GM18508 (cell line): ENCODE measurements at regions not wholly inside any gene's neighbourhood (a gene's known extent, or its start where the extent isn't known, plus 50 kb on each side); places are given as distances from the start of the nearest gene placed in this dataset.

Source experiments
- ATAC-seq: cut with Tn5 transposase; IDR thresholded peaks from one replicate; pipeline ENCODE4 v1.9.1; 2021; ENCODE audit warnings: moderate number of reproducible peaks; ENCODE audit not compliant: insufficient read depth, unreplicated experiment

DNA sequence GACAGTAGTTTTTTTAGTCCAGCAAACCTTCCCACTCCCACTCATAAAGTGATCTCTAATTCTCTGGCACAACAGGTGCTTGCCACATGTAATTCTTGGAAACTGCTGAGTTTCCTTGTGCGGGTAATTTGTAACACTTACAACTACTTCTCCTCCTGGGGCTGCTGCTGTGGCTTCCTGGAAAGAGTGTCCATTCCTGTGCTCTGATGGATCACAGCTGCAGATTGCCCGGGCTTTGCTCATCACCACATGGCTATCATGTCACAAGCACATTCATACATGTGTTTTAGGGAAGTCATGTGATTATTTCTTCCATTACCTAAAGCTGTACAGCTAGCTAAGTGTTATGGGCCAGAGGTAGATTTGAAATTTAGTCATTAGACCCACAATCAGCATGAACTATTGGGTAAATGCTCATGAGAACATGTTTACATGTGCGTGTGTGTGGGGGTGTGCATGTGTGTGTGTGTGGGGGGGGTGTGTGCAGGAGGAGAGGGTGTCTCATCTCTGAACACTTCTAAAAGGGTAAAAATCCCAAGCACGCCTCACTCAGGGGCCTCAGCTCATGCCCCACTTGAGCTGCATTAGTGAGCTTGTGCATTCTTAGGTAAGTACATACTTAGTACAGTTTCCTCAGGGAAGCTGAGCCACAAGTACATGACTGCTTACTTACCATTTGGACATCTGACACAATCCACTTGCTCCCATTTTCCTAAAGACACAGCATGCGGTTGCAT is 118.1 kb upstream of the CCDC112 start:
- ATAC-seq: no peak

DNA sequence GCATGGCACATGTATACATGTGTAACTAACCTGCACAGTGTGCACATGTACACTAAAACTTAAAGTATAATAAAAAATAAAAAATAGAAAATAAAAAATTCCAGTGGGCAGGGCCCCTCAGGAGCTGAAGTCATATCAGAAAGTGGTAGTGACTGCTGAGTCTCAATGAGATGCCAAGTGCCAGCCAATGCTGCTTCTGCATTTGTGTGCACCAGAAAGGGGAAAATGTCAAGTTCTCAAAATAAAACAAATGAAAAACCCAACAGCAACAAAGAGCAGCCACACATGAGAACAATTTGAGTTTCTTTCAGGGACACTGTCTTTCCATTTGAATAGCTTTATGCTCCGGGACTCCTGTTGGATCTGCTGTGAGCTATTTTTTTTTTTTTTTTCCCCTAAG is 117.2 kb upstream of the CCDC112 start:
- no peak for ATAC-seq

GRCh38 chr5:115409094-115409493 is 112.6 kb upstream of the CCDC112 start:
- no peak for ATAC-seq

DNA sequence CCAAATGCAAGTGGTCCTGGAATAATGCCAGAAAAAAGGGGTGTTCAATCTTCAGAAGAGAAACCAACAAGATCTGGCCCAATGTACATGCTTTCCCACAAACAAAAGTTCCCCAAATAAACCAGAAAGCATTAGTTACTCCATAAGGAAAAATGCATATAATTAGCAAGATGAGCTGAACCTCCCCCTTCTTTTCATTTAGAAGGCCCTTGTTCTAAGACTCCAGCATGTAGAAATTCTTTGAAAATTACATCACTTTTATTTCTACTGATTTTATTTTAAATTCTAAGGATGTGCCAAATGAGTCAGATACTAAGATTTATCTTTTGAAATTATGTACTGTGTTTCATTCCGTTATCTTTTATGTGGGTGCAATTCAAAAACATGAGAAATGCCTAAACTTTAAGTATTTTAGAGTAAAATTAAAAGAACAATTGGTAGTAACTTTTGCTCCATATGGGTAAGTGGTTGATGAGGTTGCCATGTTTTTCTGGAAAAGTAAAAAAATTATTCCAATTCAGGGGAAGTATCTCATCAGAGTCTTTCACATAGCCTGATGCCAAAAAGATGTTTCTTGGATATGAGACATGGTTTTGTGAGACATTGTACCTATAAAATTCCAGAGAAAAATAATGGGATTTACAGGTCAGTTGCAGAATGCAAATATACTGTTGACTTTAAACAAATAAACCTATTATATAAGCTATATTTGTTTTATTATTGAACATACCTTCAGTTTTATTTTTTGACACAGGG is 106.5 kb upstream of the CCDC112 start:
- ATAC-seq: no peak

- ATAC-seq: no peak
Measured at GRCh38 chr5:115402092-115402491, 105.6 kb upstream of the CCDC112 start.

DNA sequence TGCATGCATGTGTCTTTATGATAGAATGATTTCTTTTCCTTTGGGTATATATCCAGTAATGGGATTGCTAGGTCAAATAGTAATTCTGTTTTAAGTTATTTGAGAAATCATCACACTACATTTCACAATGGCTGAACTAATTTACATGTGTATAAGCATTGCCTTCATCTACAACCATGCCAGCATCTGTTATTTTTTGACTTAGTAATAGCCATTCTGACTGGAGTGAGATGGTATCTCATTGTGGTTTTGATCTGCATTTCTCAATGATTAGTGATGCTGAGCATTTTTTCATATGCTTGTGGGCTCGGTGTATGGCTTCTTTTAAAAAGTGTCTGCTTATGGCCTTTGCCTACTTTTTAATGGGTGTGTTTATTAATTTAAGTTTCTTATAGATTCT is 102.3 kb upstream of the CCDC112 start:
- ATAC-seq: no peak

DNA sequence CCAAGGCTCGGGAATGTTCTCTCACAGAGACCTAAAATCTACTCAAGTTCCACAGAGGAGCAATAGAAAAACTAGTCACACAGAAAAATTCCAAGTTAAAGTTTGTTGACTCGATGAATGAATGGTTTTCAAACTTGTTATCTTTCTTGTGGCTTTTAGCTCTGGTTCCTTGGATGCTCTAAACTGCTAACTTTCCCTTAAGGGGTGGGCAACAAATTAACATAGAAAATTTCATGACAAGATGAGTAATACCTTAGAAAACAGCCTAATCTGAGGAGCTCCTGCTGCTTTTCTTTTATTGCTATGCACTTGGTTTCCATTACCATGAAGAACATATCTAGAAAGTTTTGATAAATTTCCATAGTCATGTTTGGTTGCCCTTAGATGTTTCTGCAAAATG is 100.2 kb upstream of the CCDC112 start:
- no peak for ATAC-seq

GRCh38 chr5:115396081-115396480 is 99.6 kb upstream of the CCDC112 start:
- no peak for ATAC-seq

DNA sequence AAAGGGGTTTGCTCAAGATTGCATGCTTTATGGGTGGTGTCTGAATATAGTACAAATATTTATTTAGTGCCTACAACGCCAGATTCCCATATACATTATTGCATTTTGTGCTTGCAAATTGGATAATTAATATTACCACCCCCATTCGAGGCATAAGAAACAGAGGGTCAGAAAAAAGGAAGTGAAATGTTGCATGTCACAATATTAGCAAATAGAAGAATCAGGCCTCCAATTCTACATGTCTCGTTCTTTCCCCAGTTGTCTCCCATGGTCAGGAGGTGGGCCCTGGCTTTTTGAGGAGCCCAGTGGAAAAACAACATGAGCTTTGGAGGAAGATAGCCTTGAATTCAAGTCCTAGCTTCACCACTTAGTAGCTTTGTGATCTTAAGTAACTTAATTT is 98.1 kb upstream of the CCDC112 start:
- ATAC-seq: no peak

- ATAC-seq: no peak
Measured at GRCh38 chr5:115393239-115393638, 96.8 kb upstream of the CCDC112 start.

- ATAC-seq: no peak
Measured at GRCh38 chr5:115392611-115393010, 96.2 kb upstream of the CCDC112 start.

GRCh38 chr5:115391780-115392179 is 95.3 kb upstream of the CCDC112 start:
- ATAC-seq: no peak

DNA sequence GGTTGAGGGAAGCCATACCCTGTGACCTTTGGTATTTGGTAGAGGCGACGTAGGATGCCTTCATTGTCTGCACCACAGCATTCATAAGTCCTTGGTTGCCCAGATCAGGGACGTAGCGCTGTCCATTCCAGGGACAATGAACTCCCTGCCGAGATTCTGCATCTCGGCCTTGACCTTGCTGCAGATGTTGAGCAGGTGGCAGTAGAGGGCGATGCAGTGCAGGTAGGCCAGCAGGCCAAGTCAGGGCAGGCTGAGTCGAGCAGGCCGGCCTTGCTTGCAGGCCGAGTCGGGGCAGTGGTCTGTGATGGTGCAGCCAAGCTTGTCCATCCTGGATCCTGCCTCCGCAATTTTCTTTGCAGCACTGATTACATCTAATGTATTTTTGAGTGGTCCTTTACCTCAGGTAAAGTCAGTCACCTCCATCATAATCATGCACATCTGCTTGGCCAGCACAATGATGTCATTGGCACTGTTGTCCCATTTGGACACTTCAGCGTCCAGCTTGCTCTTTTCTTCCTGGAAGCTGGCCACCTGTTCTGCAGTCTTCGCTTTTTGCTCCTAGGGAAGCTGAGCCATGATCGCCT is 93.4 kb upstream of the CCDC112 start:
- no peak for ATAC-seq

DNA sequence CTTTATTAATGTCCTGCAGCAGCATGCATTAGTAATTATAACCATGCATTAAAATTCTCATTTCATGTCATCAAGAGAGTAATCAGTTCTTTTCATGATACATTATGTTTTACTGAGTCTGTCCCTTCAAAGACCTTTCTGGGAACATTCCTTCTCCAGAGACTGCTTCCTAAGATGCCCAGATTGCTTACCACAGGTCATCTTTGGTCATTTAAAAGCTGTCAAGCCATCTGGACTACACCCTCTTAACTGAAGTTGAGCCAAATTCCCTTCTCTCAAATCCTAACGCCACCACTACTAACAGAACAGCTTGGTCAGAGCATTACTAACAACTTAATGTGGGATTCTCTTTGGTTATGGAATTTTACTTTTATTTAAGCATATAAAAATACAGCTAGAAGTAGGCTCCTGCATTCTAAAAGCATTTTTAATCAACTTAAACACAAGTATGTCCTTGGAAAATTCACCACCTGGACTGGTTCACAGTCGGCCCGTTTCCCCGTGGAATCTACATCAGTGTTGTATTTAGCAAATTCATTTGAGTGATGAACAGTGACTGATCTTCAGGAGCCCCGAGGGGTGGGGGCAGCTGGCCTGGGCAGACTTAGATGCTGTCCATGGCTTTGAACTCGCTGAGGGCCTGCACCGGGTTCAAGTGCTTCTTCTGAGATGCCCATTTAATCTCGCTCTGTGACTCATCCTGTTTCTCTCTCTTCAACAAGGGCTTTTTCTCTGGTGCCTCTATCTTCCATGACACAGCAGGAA is 92.8 kb upstream of the CCDC112 start:
- no peak for ATAC-seq

GRCh38 chr5:115388240-115388639 is 91.8 kb upstream of the CCDC112 start:
- no peak for ATAC-seq

DNA sequence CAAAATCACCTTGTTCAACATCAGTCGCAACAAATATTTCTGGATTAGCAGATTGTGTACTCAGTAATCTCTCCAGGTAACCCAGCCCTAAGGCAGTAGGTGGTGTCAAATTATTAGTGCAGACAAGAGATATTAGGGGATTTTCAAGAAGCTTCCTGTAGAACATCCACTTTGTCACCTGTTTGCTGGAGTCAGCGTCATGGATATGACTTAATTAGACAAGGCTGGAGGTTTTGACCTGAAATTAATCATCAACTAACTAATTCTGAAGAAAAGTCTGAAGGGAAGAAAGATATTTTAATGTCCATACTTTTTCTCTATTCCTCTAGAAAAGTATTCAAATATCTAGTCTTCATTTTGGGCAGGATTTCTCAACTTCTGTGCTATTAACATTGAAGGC is 91.4 kb upstream of the CCDC112 start:
- ATAC-seq: no peak

GRCh38 chr5:115386657-115387056 is 90.2 kb upstream of the CCDC112 start:
- no peak for ATAC-seq

DNA sequence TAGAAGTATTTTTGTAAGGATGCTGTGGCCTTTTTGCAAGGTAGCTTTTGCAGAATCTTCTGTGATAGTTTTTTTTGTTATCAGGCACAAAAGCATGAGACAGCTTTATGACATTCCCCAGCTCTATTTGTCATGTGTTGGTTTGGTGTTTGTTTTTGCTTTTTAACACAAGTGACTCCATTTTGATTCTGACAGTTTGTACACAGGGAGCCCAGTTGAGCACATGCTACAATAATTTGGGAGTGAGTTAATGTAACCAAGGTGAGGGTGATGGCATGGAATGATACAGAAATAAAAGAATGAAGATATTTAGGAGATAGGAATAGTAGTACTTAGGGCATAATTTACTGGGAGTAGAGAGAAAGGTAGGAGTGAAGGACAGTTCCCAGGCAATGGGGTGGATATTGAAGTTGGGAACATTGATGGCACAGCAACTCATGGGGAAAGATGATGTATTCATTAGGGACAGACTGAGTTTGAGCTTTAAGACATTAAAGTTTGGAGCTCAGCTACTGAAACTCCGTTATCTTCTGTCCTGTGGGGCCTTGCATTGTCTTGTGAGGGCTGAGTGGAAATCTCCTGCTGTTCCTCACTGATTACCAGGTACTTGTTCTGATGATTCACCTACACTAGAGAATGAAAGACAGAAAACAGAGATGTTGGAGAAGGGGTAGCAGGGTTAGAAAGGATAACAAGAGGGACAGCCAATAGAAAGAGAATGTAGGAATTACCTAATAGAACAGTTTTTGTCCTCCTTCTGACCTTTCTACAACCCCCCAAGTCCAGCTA is 88.3 kb upstream of the CCDC112 start:
- no peak for ATAC-seq

DNA sequence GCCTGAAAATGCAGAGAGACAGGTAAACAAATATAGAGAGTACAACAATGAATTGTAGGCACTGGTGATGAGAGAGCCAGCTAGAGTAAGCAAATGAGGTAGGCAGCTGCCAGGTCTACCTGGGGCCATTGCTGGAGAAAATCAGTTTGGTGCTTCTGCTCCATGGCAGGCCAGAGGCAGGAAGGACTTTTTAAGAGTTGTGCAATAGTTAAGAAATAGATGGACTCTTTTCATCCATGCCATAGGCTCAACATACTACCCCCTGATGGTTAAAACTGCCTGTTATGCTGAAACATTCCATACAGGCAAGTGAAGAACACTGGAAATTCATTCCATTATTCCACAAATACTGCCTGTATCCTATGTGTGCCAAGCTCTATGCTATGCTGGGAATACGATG is 86.5 kb upstream of the CCDC112 start:
- no peak for ATAC-seq
